GM19463 (cell line): ENCODE measurements at regions not wholly inside any gene's neighbourhood (a gene's known extent, or its start where the extent isn't known, plus 50 kb on each side); places are given as distances from the start of the nearest gene placed in this dataset.

Source experiments
- ATAC-seq: cut with Tn5 transposase; IDR thresholded peaks from one replicate; pipeline ENCODE4 v1.9.1; 2021; ENCODE audit warnings: mild to moderate bottlenecking, moderate library complexity; ENCODE audit not compliant: unreplicated experiment

- ATAC-seq: no peak
These were observed 951.4 kb downstream of the VRK1 start for GRCh38 chr14:97748616-97749015.

- no peak for ATAC-seq
These were observed 960.3 kb downstream of the VRK1 start for GRCh38 chr14:97757491-97757890.

GRCh38 chr14:97760050-97760449 is 962.9 kb downstream of the VRK1 start:
- ATAC-seq: no peak

- ATAC-seq: no peak
These were observed 965.2 kb downstream of the VRK1 start for GRCh38 chr14:97762386-97762785.

GRCh38 chr14:97771340-97772045 is 974.3 kb downstream of the VRK1 start:
- no peak for ATAC-seq

GRCh38 chr14:97773598-97773997 is 976.4 kb downstream of the VRK1 start:
- ATAC-seq: no peak

- no peak for ATAC-seq
These were observed 979.8 kb downstream of the VRK1 start for GRCh38 chr14:97776890-97777558.

GRCh38 chr14:97777622-97778355 is 980.6 kb downstream of the VRK1 start:
- ATAC-seq: no peak

- ATAC-seq: no peak
These were observed 982.0 kb downstream of the VRK1 start for GRCh38 chr14:97779140-97779539.

- no peak for ATAC-seq
These were observed 983.6 kb downstream of the VRK1 start for GRCh38 chr14:97780804-97781203.

- no peak for ATAC-seq
These were observed 984.8 kb downstream of the VRK1 start for GRCh38 chr14:97781961-97782360.

- ATAC-seq: no peak
These were observed 985.8 kb downstream of the VRK1 start for GRCh38 chr14:97782871-97783414.

- no peak for ATAC-seq
These were observed 988.3 kb downstream of the VRK1 start for GRCh38 chr14:97785495-97785894.

GRCh38 chr14:97788364-97788763 is 991.2 kb downstream of the VRK1 start:
- ATAC-seq: no peak

- ATAC-seq: no peak
These were observed 991.8 kb downstream of the VRK1 start for GRCh38 chr14:97788846-97789526.

- no peak for ATAC-seq
These were observed 993.9 kb downstream of the VRK1 start for GRCh38 chr14:97791072-97791471.

- ATAC-seq: no peak
These were observed 994.7 kb downstream of the VRK1 start for GRCh38 chr14:97791906-97792305.

GRCh38 chr14:97796511-97796910 is 999.3 kb downstream of the VRK1 start:
- no peak for ATAC-seq

- no peak for ATAC-seq
These were observed 1001.0 kb downstream of the VRK1 start for GRCh38 chr14:97798176-97798575.

- ATAC-seq: no peak
These were observed 1005.5 kb downstream of the VRK1 start for GRCh38 chr14:97802430-97803373.
